Mammary epithelial cell (primary cell): ENCODE measurements at regions not wholly inside any gene's neighbourhood (a gene's known extent, or its start where the extent isn't known, plus 50 kb on each side); places are given as distances from the start of the nearest gene placed in this dataset.

ENCODE experiments used
- EZH2 ChIP-seq: IDR thresholded peaks from 2 replicates; pipeline ENCODE4 v1.6.1; 2012; ENCODE audit warnings: low read length, inconsistent platforms, borderline replicate concordance
- TF ChIP-seq, protein P1 (sequence below), 2 donors: IDR thresholded peaks in 1 of 2; conservative IDR thresholded peaks in 1 of 2; 2 replicates each; pipeline ENCODE4 v1.5.1; 2011 to 2012; ENCODE audit warnings: inconsistent platforms in 2 of 2, low read length in 2 of 2, mild to moderate bottlenecking in 2 of 2, control low read depth in 1 of 2, low read depth in 1 of 2; ENCODE audit not compliant: insufficient read depth in 1 of 2; ENCODE audit errors: extremely low read depth in 1 of 2

- TF ChIP-seq, protein P1, sequence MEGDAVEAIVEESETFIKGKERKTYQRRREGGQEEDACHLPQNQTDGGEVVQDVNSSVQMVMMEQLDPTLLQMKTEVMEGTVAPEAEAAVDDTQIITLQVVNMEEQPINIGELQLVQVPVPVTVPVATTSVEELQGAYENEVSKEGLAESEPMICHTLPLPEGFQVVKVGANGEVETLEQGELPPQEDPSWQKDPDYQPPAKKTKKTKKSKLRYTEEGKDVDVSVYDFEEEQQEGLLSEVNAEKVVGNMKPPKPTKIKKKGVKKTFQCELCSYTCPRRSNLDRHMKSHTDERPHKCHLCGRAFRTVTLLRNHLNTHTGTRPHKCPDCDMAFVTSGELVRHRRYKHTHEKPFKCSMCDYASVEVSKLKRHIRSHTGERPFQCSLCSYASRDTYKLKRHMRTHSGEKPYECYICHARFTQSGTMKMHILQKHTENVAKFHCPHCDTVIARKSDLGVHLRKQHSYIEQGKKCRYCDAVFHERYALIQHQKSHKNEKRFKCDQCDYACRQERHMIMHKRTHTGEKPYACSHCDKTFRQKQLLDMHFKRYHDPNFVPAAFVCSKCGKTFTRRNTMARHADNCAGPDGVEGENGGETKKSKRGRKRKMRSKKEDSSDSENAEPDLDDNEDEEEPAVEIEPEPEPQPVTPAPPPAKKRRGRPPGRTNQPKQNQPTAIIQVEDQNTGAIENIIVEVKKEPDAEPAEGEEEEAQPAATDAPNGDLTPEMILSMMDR (conservative IDR thresholded peaks at IDR 0.05 in 1 of 2, IDR thresholded peaks at IDR 0.05 in 1 of 2; ENCODE audit: extremely low read depth in 1 of 2, insufficient read depth in 1 of 2, low read depth in 1 of 2, low read length in 2 of 2), result no peak
- TF ChIP-seq EZH2, result no peak
Measured at GRCh38 chr1:30642391-30643120, 80.8 kb downstream of the MATN1 start.
